ENCODE measurements at regions not wholly inside any gene's neighbourhood (a gene's known extent, or its start where the extent isn't known, plus 50 kb on each side); places are given as distances from the start of the nearest gene placed in this dataset.

GRCh38 chr10:44049301-44050015, 335.4 kb downstream of the CXCL12 start:
- DNase-seq, result no peak

DNA sequence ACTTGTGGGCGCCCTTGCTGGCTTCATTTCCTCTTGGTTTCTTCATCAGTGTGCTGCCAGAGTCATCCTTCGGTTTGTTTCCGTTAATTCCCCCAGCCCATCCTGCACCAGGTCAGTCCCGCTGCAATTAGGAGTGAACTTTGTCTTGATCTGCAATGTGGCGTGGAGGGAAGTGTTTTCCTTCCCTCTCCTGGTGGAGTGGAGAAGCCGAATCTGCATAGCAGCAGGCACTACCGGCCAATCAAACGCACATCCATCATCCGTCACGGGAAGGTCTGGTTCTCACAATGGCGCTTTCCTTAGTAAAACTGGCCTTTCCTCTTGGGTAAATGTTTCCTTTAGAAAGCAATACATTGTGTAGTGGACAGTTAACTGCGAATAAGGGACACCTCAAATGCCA, 337.5 kb downstream of the CXCL12 start:
- no peak for DNase-seq

DNA sequence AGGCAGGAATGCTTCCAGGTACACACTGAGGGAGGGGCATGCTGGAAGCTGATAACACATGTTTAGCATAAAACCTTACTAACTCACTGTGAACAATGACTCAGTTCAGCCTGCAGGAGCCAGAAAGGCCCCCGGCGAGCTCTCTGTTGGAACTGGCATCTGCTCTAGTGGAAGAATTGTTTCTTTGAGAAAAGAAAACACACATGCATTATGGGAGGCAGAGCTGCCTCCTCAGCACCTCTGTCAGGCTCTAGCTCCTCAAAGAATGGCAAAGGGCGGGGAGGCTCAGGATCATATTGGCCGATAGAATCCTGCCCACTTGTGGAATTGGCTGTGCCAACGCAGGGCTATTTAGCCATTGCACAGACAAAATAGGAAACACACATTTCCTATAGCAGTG, 338.3 kb downstream of the CXCL12 start:
- DNase-seq, result no peak

DNA sequence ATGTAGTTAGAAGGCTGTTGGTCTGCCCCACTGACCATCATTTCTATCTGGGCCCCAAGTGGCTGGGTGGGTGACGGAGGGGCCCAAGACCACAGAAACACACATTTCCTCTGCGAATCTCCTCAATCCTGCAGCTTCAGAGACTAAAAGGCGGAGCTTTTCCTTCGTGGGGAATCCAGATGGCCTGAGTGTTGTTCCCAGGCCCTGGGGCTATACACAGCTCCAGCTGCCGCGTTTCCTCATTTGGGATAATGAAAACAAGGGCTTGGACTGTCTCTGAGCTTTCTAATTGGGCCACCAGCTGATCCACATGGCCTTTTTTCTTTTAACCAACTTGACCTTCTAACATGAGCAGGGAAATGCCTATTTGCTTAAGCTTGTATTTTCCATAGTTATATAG, 339.9 kb downstream of the CXCL12 start:
- DNase-seq, result no peak

GRCh38 chr10:44044549-44044948, 340.3 kb downstream of the CXCL12 start:
- DNase-seq, result no peak

- DNase-seq, result no peak
Observed at GRCh38 chr10:44043646-44044375, 341.1 kb downstream of the CXCL12 start.

DNA sequence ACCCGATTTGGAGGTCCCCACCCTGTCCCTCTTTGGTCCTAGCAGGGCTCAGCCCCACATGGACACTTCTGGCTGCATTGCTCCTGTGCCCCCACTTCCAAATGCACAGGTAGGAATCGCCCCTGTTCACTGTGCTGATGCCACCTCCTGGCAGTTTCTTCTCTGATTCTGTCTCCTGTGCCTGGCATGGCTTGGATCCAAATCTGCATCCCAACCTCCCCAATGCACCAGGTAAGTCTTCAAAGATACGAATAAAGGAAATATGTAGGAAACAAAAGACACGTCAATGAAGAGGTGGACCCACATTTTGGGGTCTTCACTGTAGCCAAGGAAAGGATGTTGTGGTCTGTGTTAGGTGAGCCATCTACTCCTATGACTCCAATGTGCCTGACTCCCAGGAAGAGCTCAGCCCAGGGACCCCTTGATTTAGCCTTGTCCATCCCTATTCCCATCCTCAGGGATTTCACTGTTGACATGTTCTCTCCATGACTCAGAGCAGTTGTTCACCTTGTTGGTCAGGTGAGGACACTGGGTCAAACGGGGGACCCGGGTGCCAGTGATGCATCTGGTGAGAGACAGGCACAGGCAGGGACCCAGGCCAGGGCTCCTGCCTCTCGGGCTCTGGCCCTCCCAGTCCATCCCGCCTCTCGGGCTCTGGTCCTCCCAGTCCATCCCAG, 341.8 kb downstream of the CXCL12 start:
- no peak for DNase-seq

- DNase-seq, result no peak
Observed at GRCh38 chr10:44042075-44042770, 342.7 kb downstream of the CXCL12 start.

DNA sequence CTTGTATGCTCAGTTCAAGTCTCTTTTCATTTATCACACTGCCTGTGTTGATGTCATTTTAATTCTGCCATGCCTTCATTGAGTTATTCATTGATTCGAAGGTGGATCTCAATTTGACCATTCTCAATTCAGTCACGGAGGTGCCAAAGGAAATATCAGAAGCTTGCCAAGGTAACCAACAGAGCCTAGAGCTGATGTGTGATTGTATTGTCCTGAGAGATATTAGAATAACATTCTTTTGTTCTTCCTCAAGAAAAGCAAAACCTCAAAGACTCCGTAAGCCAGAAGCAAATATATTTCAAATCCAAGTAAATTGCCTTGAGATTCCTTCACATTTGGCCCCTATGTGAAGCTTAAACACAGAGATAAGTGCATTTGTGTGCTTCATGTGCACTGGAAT, 345.3 kb downstream of the CXCL12 start:
- DNase-seq, result no peak

DNA sequence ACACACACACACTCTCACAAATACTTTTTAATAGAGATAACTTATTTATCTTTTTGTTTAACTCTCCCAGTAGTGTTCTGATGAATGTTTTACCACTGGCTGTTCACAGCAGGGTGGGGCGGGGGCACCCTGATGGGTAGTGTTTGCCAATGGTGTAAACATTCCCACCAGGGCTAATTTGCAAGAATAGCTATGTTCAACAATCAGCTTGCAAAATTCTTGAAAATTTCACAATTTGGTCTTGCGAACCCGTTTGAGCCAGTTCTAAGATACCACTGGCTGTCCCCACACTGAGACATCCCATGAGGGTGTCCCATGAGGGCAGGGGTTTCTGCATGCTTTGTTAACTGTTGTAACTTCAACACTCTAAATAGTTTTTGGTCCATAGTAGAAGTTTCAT, 348.5 kb downstream of the CXCL12 start:
- DNase-seq, result no peak

DNA sequence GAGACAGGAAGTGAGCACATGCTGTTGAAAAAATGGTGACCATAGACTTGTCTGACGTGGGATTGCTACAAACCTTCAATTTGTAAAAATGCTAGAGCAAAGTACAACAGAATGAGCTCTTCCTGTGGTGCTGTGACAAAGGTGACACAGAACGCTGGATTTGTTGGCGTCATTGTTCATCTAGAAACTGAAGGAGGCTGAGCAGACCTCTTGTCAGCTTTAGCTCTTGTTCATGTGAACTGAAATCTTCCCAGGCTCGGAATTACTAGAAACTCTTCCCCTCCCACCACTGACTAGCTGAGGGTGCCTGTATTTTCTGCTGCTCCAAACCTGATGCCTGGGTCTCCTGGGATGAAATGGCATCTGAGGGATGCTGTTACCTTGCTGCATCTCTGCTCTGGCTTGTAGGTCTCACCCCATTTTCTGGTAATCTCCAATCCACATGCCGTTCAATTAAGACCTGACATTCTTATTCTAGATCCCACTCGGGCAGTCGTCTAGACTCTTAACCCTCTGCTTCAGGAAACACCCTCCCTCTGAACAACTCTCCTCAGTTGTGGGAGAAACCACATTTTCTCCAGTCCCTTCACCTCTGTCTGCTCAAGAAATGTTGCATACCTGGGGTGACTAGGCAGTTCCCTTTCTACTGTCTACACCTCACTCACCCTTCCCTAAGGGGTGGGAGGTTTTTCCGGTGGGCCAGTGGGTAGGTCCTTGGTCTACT, 349.3 kb downstream of the CXCL12 start:
- no peak for DNase-seq

DNA sequence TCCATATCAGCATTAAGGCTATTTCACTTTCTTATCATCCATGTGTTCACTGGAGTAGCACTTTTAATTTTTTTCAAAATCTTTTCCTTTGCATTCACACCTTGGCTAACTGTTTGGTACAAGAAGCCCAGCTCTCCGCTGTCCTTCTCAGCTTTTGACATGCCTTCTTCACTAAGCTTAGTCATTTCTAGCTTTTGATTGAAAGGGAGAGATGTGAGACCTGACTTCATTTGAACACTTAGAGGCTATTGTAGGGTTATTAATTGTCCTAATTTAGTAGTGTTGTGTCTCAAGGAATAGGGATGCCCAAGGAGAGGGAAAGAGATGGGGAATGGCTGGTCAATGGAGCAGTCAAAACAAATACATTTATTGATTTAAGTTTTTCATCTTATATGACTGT, 350.0 kb downstream of the CXCL12 start:
- no peak for DNase-seq

DNA sequence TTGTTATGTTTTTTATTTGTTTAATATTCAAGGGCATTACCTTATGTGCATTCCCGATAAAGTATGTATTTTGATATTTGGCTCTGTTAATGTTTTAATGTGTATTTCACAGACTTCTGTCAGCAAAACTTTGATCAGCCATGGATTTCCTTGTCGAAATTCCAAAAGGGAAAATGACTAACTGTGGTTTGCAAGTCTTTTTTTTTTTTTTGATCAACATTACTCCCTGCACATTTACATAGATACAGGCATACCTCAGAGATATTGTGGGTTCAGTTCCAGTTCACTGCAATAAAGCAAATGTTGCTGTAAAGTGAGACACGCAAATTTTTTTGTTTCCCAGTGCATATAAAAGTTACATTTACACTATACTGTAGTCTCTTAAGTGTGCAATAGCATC, 351.9 kb downstream of the CXCL12 start:
- DNase-seq, result no peak

GRCh38 chr10:44032216-44032615, 352.7 kb downstream of the CXCL12 start:
- DNase-seq, result no peak

DNA sequence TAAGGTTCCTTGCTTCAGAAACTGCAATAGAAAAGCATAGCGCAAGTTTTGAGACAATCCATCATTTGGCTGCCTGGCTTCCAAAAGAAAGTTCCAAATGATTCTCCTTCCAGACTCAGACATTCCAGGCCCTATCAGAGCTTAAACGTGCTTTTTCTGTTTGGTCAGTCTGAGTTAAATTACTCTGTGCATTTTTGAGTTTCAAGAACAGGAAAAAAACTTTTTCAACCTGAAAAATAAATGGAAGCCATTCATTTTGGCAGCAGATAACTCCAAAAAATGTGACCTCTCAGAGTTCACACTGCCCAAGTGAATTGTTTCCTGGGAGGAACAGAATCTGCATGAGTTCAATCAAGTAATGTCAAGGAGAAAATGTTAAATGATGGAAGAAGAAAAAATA, 354.2 kb downstream of the CXCL12 start:
- DNase-seq, result no peak

DNA sequence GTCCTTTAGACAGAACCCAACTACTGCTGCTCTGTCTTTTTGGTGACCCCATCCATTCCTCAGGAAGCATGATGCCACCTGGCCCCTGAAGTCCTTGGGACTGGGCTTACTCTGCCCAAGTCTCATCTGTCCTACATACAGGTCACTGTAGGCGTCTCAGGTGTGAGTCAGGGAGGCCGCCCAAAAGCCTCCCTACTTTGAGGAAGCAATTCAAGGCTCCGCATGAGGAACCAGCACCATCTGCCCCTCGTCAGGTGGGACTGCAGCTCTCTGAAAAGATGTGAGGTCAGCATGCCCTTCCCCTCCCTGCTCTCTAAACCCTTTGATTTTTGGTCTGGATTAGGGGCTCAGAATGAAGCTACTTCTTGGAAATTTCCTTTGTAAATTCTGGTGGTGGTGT, 354.8 kb downstream of the CXCL12 start:
- DNase-seq, result no peak

- DNase-seq, result no peak
Observed at GRCh38 chr10:44028384-44029137, 356.3 kb downstream of the CXCL12 start.

DNA sequence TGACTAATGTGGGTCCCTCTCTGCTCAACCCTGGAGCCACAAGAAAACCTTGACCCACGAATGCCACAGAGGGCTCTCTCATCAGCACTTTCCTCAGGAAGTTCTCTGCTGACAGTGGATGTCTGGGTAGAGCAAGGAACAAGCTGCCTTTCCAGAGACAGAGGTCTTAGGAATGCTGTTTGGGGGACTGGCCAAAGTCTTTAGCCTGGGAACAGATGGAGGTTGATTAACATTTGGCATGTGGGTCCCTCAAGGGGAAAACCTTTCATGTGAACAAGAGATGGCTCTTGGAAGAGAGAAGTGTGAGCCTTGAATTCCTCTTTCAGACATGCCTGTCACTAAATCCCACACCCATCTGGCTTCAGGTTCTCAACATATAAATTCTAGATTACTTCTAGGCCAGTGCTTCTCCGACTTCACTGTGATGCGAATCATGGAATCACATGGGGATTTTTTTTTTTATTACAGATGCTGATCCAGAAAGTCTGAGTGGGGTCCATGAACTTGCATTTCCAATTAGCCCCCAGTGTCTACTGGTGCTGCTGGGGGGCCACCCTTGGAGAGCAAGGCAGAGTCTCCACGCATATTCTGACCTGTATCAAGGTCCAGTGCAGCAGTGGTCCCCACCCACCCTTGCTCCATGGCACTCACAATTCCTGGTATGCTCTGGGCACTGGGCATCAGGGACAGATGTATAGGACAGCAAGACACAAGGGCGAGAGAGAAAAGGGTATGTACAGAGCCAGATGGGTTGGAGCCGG, 360.4 kb downstream of the CXCL12 start:
- DNase-seq, result no peak

DNA sequence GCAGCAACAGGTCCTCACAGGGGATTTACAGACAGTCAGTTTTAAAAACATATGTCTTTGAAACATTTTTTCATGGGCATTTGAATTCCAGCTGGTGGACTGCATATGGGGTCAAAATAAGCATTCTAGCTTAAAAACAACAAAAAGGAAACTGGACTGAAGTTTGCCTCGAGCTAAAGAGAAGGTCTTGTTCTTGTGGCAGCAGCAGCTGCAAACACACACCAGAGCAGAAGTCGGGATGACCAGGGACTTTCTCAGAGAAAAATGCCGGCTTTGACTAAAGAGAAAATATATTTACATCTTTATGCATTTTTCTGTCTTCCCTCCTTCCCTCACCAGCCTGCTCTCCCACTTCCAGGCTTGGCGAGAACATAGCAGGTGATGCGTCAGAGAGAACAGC, 361.4 kb downstream of the CXCL12 start:
- no peak for DNase-seq

GRCh38 chr10:44022203-44022602, 362.7 kb downstream of the CXCL12 start:
- no peak for DNase-seq
